ENCODE measurements at regions not wholly inside any gene's neighbourhood (a gene's known extent, or its start where the extent isn't known, plus 50 kb on each side); places are given as distances from the start of the nearest gene placed in this dataset.
"Not testable (repeated sequence)": the region's sequence is repeated elsewhere in the genome, so short reads cannot be mapped to it uniquely, and the experiment has no call there.

DNA sequence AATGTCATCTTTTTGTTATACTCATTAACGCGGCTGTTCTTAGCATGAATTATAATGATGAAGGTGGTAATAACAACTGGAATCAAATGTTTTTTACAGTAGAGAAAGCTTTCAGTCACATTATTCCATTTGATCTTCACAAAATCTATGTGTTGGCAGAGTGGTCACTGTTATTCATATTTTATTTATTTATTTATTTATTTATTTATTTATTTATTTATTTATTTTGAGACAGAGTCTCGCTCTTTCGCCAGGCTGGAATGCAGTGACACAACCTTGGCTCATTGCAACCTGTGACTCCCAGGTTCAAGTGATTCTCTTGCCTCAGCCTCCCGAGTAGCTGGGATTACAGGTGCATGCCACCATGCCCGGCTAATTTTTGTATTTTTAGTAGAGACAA is 524.2 kb upstream of the TOM1L1 start:
- TF ChIP-seq RAD21 (IDR thresholded peaks at IDR 0.05 in 1 of 2, conservative IDR thresholded peaks at IDR 0.05 in 1 of 2; ENCODE audit: low read depth in 2 of 2, low read length in 2 of 2); GABPA (IDR thresholded peaks at IDR 0.05; ENCODE audit: borderline replicate concordance, insufficient read depth, low read length); SP1 (IDR thresholded peaks at IDR 0.05; ENCODE audit: low read depth, low read length); ZNF274 (IDR thresholded peaks at IDR 0.05; ENCODE audit: borderline replicate concordance, extremely low read depth, low read length); ASH2L (IDR thresholded peaks at IDR 0.05; ENCODE audit: low read length); HDAC2 (IDR thresholded peaks at IDR 0.05; ENCODE audit: borderline replicate concordance in 1 of 2, low read depth in 2 of 2, low read length in 2 of 2); TAF1 (IDR thresholded peaks at IDR 0.05; ENCODE audit: low read depth, low read length); SUZ12 (IDR thresholded peaks at IDR 0.05; ENCODE audit: low read length); POLR2A (IDR thresholded peaks at IDR 0.05; ENCODE audit: control extremely low read depth in 1 of 2, low read depth in 2 of 2, low read length in 2 of 2); CHD2 (IDR thresholded peaks at IDR 0.05; ENCODE audit: low read length); EZH2 (IDR thresholded peaks at IDR 0.05; ENCODE audit: low read depth, low read length, severe bottlenecking); FOSL1 (IDR thresholded peaks at IDR 0.05; ENCODE audit: insufficient read depth, low read depth, low read length): not testable (repeated sequence)
- TF ChIP-seq, protein P1, sequence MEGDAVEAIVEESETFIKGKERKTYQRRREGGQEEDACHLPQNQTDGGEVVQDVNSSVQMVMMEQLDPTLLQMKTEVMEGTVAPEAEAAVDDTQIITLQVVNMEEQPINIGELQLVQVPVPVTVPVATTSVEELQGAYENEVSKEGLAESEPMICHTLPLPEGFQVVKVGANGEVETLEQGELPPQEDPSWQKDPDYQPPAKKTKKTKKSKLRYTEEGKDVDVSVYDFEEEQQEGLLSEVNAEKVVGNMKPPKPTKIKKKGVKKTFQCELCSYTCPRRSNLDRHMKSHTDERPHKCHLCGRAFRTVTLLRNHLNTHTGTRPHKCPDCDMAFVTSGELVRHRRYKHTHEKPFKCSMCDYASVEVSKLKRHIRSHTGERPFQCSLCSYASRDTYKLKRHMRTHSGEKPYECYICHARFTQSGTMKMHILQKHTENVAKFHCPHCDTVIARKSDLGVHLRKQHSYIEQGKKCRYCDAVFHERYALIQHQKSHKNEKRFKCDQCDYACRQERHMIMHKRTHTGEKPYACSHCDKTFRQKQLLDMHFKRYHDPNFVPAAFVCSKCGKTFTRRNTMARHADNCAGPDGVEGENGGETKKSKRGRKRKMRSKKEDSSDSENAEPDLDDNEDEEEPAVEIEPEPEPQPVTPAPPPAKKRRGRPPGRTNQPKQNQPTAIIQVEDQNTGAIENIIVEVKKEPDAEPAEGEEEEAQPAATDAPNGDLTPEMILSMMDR (IDR thresholded peaks at IDR 0.05; ENCODE audit: control extremely low read depth in 1 of 3, insufficient read depth in 1 of 3, low read depth in 1 of 3, low read length in 3 of 3), result not testable (repeated sequence)
- TF ChIP-seq, protein P2, sequence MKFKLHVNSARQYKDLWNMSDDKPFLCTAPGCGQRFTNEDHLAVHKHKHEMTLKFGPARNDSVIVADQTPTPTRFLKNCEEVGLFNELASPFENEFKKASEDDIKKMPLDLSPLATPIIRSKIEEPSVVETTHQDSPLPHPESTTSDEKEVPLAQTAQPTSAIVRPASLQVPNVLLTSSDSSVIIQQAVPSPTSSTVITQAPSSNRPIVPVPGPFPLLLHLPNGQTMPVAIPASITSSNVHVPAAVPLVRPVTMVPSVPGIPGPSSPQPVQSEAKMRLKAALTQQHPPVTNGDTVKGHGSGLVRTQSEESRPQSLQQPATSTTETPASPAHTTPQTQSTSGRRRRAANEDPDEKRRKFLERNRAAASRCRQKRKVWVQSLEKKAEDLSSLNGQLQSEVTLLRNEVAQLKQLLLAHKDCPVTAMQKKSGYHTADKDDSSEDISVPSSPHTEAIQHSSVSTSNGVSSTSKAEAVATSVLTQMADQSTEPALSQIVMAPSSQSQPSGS (IDR thresholded peaks at IDR 0.05; ENCODE audit: low read length), result not testable (repeated sequence)
